AG10803 (cell line): ENCODE measurements at regions not wholly inside any gene's neighbourhood (a gene's known extent, or its start where the extent isn't known, plus 50 kb on each side); places are given as distances from the start of the nearest gene placed in this dataset.

Source experiments
- DNase-seq: peaks from one replicate; pipeline ENCODE4 v3.0.0; 2010; ENCODE audit warnings: low read depth
- H3K4me3 ChIP-seq: 2 replicates; pipeline ENCODE4 v1.5.1; 2011; ENCODE audit warnings: mild to moderate bottlenecking, low read length, control low read depth
- TF ChIP-seq, protein P1 (sequence below): conservative IDR thresholded peaks from 2 replicates; pipeline ENCODE4 v1.5.1; 2011; ENCODE audit warnings: mild to moderate bottlenecking, low read length, control low read depth, inconsistent platforms

DNA sequence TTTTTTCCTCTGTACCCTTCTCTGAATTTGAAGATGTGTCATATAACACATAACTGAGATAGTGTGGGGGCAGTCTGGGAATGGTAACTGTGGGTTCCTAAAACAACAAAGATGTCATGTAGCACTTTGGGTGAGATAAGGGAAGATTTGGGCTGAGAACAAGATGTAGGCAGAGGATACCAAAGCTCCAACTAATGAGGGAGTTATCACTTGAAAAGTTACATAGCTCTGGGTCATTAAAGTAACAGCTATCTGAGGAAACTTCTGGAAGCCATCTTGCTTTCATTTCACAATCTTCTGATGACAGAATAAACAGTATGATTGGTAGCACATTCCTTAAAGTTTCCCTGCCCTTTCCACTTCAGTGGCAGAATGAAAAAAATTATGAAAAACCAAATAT lies 255.4 kb downstream of the TBX18 start:
- peak; percentile 43 for DNase-seq
- TF ChIP-seq, protein P1, sequence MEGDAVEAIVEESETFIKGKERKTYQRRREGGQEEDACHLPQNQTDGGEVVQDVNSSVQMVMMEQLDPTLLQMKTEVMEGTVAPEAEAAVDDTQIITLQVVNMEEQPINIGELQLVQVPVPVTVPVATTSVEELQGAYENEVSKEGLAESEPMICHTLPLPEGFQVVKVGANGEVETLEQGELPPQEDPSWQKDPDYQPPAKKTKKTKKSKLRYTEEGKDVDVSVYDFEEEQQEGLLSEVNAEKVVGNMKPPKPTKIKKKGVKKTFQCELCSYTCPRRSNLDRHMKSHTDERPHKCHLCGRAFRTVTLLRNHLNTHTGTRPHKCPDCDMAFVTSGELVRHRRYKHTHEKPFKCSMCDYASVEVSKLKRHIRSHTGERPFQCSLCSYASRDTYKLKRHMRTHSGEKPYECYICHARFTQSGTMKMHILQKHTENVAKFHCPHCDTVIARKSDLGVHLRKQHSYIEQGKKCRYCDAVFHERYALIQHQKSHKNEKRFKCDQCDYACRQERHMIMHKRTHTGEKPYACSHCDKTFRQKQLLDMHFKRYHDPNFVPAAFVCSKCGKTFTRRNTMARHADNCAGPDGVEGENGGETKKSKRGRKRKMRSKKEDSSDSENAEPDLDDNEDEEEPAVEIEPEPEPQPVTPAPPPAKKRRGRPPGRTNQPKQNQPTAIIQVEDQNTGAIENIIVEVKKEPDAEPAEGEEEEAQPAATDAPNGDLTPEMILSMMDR = no peak
- H3K4me3 ChIP-seq = no peak overlapping the region

DNA sequence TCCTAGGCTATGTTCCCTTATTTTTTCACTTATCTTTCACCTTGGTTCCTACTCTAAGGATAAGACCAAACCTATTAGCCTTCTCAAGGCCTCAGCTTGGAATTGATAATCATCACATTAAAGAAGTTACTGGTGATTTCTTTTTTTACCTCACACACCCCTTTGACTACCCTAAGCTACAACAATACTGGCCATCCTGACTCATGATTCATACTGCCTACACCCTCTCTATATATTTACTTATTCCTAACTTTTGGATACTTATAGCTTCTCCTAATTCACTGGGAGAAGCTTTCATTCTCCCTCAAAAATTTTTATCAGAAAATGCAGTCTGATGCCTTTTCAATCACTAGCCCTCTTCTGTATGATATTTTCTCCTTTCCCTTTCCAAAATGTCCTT lies 256.1 kb downstream of the TBX18 start:
- no peak for DNase-seq
- TF ChIP-seq, protein P1 = no peak
- no peak overlapping the region for H3K4me3 ChIP-seq

DNA sequence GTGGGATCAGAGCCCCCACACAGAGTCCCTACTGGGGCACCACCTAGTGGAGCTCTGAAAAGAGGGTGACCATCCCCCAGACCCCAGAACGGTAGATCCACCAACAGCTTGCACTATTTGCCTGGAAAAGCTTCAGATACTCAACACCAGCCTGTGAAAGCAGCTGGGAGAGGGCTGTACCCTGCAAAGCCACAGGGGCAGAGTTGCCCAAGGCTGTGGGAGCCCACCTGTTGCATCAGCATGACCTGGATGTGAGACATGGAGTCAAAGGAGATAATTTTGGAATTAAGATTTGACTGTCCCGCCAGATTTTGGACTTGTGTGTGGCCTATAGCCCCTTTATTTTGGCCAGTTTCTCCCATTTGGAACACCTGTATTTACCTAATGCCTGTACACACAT lies 260.4 kb downstream of the TBX18 start:
- TF ChIP-seq, protein P1 = no peak
- no peak overlapping the region for H3K4me3 ChIP-seq
- no peak for DNase-seq

DNA sequence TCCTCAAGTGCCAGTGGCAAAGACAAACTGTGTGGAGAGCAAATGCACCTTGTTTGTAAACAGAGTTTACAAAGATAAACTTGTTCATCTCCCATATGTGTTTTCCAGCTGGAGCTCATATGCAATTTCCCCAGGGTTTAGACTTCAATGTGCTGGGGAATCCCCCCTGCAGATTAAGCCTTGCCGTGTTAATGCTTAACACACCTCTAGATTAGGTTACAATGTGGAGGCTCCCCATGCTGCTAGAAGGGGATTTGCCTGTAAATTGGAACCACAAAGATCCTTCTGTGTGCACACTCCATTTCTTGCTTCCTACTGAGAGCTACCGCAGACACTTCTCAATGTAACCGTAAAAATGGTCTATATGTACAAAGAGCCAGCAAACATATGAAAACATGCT lies 263.1 kb downstream of the TBX18 start:
- TF ChIP-seq, protein P1 = no peak
- DNase-seq = no peak
- H3K4me3 ChIP-seq = no peak overlapping the region

DNA sequence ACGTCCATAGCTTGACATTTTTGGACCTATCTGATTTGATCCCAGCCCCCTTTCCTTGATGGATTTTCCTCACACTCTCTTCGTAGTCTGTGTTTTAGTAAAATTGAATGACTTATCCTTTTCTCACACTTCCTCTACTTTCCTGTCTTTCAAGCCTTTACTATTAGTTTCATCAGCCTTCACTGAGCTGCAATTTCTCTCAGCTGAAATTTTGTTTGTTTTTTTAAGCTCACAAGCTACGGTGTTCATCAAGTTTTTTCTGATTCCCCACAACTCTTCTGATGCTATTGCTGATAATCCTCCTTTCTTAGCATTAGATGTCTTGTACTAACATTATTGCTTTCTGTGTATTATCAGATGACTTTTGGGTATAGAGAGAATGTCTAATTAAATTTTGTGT lies 263.7 kb downstream of the TBX18 start:
- no peak overlapping the region for H3K4me3 ChIP-seq
- DNase-seq = no peak
- TF ChIP-seq, protein P1 = no peak

DNA sequence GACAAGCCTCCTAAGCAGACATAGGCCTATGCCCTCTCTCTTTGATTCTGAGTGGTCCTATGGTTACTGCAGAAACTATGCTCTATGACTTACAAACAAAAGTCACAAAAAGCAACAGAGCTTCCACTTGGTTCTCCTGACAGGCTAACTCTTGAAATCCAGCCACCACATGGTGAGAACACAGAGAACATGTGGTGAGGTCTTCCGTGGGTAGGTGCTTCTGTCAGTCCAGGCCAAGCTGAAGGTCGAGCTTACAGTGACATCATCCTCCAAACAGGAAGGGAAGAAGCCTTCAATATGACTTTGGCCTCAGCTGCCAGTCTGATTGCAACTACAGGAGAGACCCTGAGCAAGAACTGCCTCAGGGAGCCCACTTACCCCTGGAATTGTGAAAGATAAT lies 265.5 kb downstream of the TBX18 start:
- H3K4me3 ChIP-seq = no peak overlapping the region
- DNase-seq = no peak
- TF ChIP-seq, protein P1 = no peak

DNA sequence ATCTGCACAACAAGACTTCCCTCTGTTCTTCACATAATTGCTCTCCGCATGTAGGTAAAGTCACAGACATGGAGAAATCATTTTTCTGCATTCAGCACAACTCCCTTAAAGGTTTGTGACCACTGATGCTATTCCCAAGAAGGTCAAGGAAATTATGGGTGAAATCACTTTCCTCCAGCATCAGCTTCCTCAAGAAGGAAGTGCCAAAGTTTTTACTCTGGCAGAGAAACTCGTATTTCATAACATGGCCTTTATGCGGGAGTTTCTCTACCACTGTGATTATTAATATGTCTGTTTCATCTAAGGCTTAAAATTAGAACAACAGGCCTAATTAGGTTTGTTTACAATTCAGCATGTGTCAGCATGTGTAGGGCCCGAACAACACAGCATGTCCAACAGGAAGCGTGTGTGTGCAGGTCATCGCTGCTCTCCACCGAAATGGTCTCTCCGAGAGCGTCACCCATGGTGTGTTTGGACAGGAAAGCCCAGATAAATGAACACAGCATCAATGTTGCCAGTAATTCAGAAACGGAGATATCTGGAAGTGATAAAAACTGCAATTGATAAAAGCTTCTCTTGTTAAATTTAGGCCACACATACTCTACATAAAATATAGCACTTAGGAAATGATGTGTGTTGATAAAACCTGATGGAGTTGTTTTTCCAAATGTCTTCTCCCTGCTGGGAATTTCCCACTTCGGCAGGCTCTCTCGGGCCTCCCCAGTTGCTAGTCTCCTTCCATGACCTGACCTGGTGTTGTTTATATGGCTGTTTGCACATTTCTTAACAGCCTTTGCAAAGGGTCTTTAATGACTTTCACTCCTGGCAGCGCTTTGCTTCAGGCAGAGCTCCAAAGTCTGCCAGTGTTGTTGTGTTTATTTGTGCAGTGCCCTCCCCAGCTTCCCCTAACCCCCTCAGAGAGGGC lies 265.1 kb upstream of the CEP162 start:
- TF ChIP-seq, protein P1 = no peak
- H3K4me3 ChIP-seq = no peak overlapping the region
- DNase-seq = no peak
